ENCODE measurements at regions not wholly inside any gene's neighbourhood (a gene's known extent, or its start where the extent isn't known, plus 50 kb on each side); places are given as distances from the start of the nearest gene placed in this dataset.
A peak's percentile ranks its signal among the peaks of the same experiment; 100 is the strongest.

- H3K27ac ChIP-seq: peak overlapping the region in 2 of 3 donors; percentile 0 to 79
- intact Hi-C loops (cut with DNase I): no loop called here
- 64% methylated on average over 5 of the region's 6 CpGs for WGBS (ENCODE audit: insufficient coverage, low coverage, low lambda C conversion rate, missing lambda C conversion rate)
- DNase-seq (no peak), ATAC-seq (no peak)
- H3K9me3 ChIP-seq: no peaks in the 10 kb centered on the region
- no peak overlapping the region for H3K4me3 ChIP-seq
- TF ChIP-seq POLR2A (IDR thresholded peaks at IDR 0.05) (no peak), CTCF (IDR thresholded peaks at IDR 0.05) (no peak)
- H3K36me3 ChIP-seq: peaks cover 0 to 4% (median 0%) of the 10 kb centered on the region in 4 donors
- H3K27me3 ChIP-seq: no peaks in the 10 kb centered on the region
- peaks cover 0 to 47% (median 14%) of the 10 kb centered on the region in 4 donors for H3K4me1 ChIP-seq
These were observed 328.8 kb downstream of the FOXO1 start for GRCh38 chr13:40337651-40338050.

- 75% methylated on average over 1 of the region's 5 CpGs for WGBS (ENCODE audit: insufficient coverage, low coverage, low lambda C conversion rate, missing lambda C conversion rate)
- H3K27ac ChIP-seq: peak overlapping the region in 2 of 3 donors; percentile 0 to 79
- peaks cover 0 to 4% (median 0%) of the 10 kb centered on the region in 4 donors for H3K36me3 ChIP-seq
- no peak overlapping the region for H3K4me3 ChIP-seq
- no peaks in the 10 kb centered on the region for H3K9me3 ChIP-seq
- intact Hi-C loops (cut with DNase I): no loop called here
- ATAC-seq: peak in 3 of 4 donors; percentile 25 to 76 (median 65)
- no peaks in the 10 kb centered on the region for H3K27me3 ChIP-seq
- peak in 2 of 3 donors; percentile 78 to 88 for DNase-seq
- TF ChIP-seq POLR2A (IDR thresholded peaks at IDR 0.05) (no peak), CTCF (IDR thresholded peaks at IDR 0.05) (no peak)
- H3K4me1 ChIP-seq: peaks cover 0 to 53% (median 14%) of the 10 kb centered on the region in 4 donors
These were observed 328.2 kb downstream of the FOXO1 start for GRCh38 chr13:40338217-40338616.

DNA sequence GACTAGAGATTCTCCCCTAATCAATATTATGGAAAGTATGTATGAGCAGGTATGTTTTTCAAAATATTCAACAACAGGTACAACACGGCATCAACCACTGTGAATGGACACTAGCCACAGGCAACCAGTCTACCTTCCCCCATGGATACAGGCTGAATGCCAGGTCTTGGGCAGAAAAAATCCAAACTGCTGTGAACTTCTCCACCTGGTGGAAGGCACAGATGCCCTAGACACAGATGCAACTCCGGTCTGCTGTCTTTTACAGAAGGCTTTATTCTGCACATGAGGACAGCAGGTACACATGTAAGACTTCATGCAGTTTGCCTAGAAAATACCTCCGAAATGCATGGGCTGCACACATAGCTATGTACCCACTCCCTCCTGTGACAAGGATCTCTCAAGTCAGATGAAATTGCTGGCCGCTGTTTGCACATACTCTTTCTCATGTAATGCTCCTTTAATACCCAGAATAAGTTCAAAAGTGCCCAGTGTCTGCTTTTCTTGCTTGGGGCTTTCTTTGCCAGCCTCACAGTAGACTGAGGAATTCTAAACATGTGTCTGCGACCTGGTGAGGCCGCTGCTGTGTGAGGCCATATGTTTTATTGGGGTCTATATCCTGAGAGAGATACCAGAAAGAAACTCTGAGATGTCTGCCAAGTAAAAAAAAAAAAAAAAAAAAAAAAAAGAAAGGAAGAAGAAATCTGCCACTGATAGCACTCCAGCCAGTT, 325.9 kb downstream of the FOXO1 start:
- H3K36me3 ChIP-seq: peaks cover 0 to 4% (median 0%) of the 10 kb centered on the region in 4 donors
- H3K4me3 ChIP-seq: no peak overlapping the region
- DNase-seq: peak in 2 of 3 donors; percentile 29 to 72
- no peaks in the 10 kb centered on the region for H3K9me3 ChIP-seq
- H3K27me3 ChIP-seq: no peaks in the 10 kb centered on the region
- ATAC-seq: peak in 3 of 4 donors; percentile 19 to 41 (median 28)
- WGBS (ENCODE audit: insufficient coverage, low coverage, low lambda C conversion rate, missing lambda C conversion rate): 60% methylated on average over 5 of the region's 6 CpGs
- H3K4me1 ChIP-seq: peaks cover 0 to 72% (median 20%) of the 10 kb centered on the region in 4 donors
- peak; percentile 40 to 57 (median 48) for TF ChIP-seq CTCF (IDR thresholded peaks at IDR 0.05)
- no peak for TF ChIP-seq POLR2A (IDR thresholded peaks at IDR 0.05)
- peak overlapping the region in 1 of 3 donors; percentile 79 for H3K27ac ChIP-seq
- intact Hi-C loops (cut with DNase I): loop anchor here in 1 of 2 donors (10.0 kb wide), 1 partner anchor 134 kb away; no protein-coding TSS in a partner anchor

GRCh38 chr13:40341096-40341471, 325.4 kb downstream of the FOXO1 start:
- ATAC-seq (no peak), DNase-seq (no peak)
- H3K27me3 ChIP-seq: no peaks in the 10 kb centered on the region
- intact Hi-C loops (cut with DNase I): loop anchor here in 1 of 2 donors (10.0 kb wide), 1 partner anchor 134 kb away; no protein-coding TSS in a partner anchor
- TF ChIP-seq POLR2A (IDR thresholded peaks at IDR 0.05): no peak
- no peak for TF ChIP-seq CTCF (IDR thresholded peaks at IDR 0.05)
- H3K9me3 ChIP-seq: no peaks in the 10 kb centered on the region
- 75% methylated on average over 1 of the region's 1 CpG for WGBS (ENCODE audit: insufficient coverage, low coverage, low lambda C conversion rate, missing lambda C conversion rate)
- peaks cover 0 to 4% (median 0%) of the 10 kb centered on the region in 4 donors for H3K36me3 ChIP-seq
- H3K27ac ChIP-seq: peak overlapping the region in 1 of 3 donors; percentile 49
- H3K4me3 ChIP-seq: no peak overlapping the region
- H3K4me1 ChIP-seq: peaks cover 0 to 72% (median 22%) of the 10 kb centered on the region in 4 donors

All from right lobe of liver (tissue), 6 donors.